Dedifferentiated amniotic fluid mesenchymal stem cell (primary cell): ENCODE measurements at regions not wholly inside any gene's neighbourhood (a gene's known extent, or its start where the extent isn't known, plus 50 kb on each side); places are given as distances from the start of the nearest gene placed in this dataset.

Experiments
- DNase-seq: peaks from one replicate; pipeline ENCODE4 v3.0.0-alpha.2; 2016; ENCODE audit errors: extremely low spot score

DNA sequence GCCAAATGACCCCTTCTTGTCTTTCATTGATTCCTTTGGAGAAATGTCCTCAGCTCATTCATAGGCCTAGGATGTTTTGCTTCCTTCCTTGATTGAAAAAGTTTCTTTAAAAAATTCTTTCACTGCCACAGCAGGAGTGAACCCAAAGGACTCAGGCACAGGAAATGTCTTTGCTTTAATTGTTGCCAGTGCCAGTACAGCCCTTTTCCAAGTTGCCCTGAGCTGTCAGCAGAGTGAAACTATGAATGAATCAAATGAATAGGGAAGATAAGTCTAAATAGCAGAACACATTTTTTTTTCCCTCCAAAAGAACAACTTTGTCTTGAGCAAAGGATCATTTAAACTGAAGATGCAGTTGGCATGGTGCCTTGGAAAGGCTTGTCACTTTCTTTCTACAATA lies 63.8 kb upstream of the SLC4A4 start:
- DNase-seq = no peak

DNA sequence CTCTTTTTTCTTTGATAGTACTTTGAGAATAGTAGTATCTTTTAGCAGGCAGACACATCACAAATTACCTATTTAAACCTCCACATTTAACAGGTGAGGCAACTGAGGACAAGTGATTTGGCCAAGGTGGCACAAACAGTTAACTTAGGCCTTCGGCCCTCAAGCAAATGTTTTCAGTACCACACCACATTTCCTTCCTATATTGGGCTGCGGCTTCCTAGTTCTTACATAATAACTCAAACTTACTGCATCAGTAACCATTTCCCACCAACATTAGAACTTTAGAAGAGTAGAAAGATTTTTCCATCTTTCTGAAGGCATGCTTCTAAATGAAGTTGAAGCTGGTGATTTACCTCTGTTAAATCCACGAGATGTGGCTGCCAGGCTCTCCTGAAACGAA lies 63.2 kb upstream of the SLC4A4 start:
- no peak for DNase-seq

DNA sequence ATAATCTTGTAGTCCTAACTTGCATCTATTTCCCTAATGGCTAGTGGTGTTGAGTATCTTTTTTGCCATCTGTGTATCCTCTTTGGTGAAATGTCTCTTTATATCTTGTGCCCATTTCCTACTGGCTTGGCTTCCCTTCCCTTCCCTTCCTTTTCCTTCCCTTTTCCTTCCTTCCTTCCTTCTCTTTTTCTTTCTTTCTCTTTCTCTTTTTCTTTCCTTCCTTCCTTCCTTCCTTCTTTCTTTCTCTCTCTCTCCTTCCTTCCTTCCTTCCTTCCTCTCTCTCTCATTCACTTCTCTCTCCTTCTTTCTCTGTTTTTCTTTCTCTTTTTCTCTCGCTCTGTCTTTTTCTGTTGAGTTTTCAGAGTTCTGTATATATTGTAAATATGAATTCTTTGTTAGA lies 61.5 kb upstream of the SLC4A4 start:
- DNase-seq = no peak

DNA sequence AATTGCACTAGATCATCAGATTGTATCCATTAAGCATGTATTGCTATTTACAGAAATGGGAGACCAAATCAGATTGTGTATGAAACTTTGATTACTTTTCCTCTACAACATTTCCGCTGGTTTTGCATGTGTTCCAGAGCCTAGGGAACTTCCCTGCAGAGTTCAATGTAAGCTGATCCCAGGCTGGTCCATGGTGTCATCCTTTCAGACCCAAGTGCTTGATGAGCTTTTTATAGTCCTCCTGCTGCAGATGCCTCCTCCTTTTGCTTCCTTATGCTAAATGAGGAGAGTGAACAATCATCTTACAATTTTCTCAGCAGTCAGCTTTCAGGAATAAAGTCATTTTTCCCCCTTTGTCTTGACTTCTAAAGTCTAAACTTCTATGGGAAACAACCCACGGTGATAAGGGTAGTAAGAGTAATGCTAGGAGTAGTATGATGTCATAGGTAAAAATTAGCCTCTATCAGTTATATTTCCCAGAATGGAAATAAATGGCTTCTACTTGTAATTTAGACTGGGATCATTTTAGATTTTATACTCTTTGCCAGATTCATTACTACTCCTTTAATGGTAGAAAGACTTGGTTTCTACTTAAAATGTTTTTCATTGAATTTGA lies 55.1 kb upstream of the SLC4A4 start:
- no peak for DNase-seq

DNA sequence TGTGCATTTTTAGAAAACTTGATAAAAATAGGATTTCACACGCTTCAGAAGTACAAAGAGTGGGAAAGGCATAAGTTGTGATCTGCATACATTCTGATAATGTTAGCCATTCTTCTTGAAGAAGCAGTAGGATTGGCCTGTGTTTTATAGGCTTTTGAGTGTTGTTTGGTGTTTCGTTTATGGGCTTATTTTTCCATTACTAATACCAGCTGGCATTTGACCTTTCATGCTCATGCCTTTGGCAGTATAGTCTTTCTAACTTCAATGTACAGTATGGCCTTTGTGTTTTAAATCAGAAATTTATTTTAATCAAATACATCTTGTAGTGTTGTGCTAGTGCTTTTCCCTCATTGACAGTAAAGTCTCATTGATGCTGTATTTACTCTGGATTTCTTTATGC lies 51.5 kb upstream of the SLC4A4 start:
- DNase-seq = no peak

DNA sequence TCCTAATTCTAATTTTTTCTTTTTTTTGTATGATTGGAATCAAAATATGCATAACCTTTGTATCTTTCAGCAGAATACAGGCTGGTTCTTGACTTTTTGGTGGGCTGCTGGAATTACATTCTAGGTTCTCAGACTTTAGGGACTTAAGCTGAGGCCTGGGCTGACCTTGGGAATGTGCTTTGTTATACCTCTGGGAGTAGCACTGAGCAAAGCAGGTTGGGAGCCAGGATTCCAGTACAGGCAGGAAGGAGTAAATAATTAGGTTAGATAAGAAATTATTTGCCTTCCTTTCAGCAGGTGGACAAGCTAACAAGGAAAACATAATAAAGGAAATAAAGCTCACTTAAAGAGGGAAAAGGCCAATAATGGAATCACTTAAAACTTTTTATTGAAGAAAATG lies 49.9 kb upstream of the SLC4A4 start:
- no peak for DNase-seq
